ENCODE measurements at regions not wholly inside any gene's neighbourhood (a gene's known extent, or its start where the extent isn't known, plus 50 kb on each side); places are given as distances from the start of the nearest gene placed in this dataset.
"Not testable (repeated sequence)": the region's sequence is repeated elsewhere in the genome, so short reads cannot be mapped to it uniquely, and the experiment has no call there.

GRCh38 chr5:82511134-82511533 is 233.0 kb upstream of the RPS23 start:
- H3K9me3 ChIP-seq (ENCODE audit: control insufficient read depth, insufficient read depth, low read depth, low read length), result no peaks in the 10 kb centered on the region
- DNase-seq (ENCODE audit: low read depth, low spot score) (no peak), ATAC-seq (no peak)
- TF ChIP-seq TCF7L2 (IDR thresholded peaks at IDR 0.05; ENCODE audit: low read depth, low read length) (no peak), CTCF (IDR thresholded peaks at IDR 0.05) (no peak), SIN3A (IDR thresholded peaks at IDR 0.05; ENCODE audit: borderline replicate concordance, insufficient read depth, low read depth, low read length) (no peak), POLR2AphosphoS5 (IDR thresholded peaks at IDR 0.05; ENCODE audit: low read depth, low read length) (no peak)
- TF ChIP-seq, protein P1, sequence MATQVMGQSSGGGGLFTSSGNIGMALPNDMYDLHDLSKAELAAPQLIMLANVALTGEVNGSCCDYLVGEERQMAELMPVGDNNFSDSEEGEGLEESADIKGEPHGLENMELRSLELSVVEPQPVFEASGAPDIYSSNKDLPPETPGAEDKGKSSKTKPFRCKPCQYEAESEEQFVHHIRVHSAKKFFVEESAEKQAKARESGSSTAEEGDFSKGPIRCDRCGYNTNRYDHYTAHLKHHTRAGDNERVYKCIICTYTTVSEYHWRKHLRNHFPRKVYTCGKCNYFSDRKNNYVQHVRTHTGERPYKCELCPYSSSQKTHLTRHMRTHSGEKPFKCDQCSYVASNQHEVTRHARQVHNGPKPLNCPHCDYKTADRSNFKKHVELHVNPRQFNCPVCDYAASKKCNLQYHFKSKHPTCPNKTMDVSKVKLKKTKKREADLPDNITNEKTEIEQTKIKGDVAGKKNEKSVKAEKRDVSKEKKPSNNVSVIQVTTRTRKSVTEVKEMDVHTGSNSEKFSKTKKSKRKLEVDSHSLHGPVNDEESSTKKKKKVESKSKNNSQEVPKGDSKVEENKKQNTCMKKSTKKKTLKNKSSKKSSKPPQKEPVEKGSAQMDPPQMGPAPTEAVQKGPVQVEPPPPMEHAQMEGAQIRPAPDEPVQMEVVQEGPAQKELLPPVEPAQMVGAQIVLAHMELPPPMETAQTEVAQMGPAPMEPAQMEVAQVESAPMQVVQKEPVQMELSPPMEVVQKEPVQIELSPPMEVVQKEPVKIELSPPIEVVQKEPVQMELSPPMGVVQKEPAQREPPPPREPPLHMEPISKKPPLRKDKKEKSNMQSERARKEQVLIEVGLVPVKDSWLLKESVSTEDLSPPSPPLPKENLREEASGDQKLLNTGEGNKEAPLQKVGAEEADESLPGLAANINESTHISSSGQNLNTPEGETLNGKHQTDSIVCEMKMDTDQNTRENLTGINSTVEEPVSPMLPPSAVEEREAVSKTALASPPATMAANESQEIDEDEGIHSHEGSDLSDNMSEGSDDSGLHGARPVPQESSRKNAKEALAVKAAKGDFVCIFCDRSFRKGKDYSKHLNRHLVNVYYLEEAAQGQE (IDR thresholded peaks at IDR 0.05; ENCODE audit: insufficient read depth in 1 of 2, low read depth in 2 of 2, low read length in 1 of 2), result no peak
- no TSS peak for BruUV-seq (replicated peaks)
- no peaks in the 10 kb centered on the region for H3K4me1 ChIP-seq (ENCODE audit: control insufficient read depth, insufficient read depth, low read length)
- in situ Hi-C loops (cut with HindIII; ENCODE audit: low pct_unique_long_range_greater_than_20kb, low sequenced_read_pairs), result no loop called here
- no peaks in the 10 kb centered on the region for H3K27me3 ChIP-seq (ENCODE audit: control insufficient read depth, insufficient read depth, low read length)
- H3K4me3 ChIP-seq (ENCODE audit: low read depth in 2 of 2, low read length in 2 of 2), result no peak overlapping the region
- H3K27ac ChIP-seq (ENCODE audit: low read length), result no peak overlapping the region
- no peaks in the 10 kb centered on the region for H3K36me3 ChIP-seq (ENCODE audit: control insufficient read depth, insufficient read depth, low read length)
- POLR2A ChIA-PET, result no interaction called here
- intact Hi-C loops (cut with micrococcal nuclease; ENCODE audit: unreplicated experiment), result no loop called here
- CTCF ChIA-PET, result no interaction called here

DNA sequence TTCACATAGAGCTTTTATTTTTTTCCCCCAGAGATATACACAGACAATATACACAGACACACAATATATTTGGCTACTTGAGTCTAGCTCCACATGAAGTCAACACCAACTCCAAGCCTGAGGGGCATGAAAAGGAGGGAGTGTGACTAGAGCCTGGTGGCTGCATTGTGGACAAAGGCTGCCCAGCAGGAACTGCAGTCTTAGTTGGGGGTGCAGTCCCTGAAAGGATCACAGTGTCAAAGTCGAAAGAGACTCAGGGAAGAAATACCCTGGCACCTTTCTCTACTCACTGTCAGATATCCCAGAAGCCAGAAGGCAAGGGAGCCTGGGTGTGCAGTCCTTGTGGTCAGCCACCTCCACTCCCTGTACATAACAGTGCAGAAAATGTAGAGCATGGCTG is 231.6 kb upstream of the RPS23 start:
- TF ChIP-seq SIN3A (IDR thresholded peaks at IDR 0.05; ENCODE audit: borderline replicate concordance, insufficient read depth, low read depth, low read length) (no peak), POLR2AphosphoS5 (IDR thresholded peaks at IDR 0.05; ENCODE audit: low read depth, low read length) (no peak), CTCF (IDR thresholded peaks at IDR 0.05) (no peak), TCF7L2 (IDR thresholded peaks at IDR 0.05; ENCODE audit: low read depth, low read length) (no peak)
- TF ChIP-seq, protein P1 (IDR thresholded peaks at IDR 0.05; ENCODE audit: insufficient read depth in 1 of 2, low read depth in 2 of 2, low read length in 1 of 2), result no peak
- ChIA-PET CTCF (no interaction called here), POLR2A (no interaction called here)
- no peaks in the 10 kb centered on the region for H3K27me3 ChIP-seq (ENCODE audit: control insufficient read depth, insufficient read depth, low read length)
- no peak for ATAC-seq
- no peaks in the 10 kb centered on the region for H3K9me3 ChIP-seq (ENCODE audit: control insufficient read depth, insufficient read depth, low read depth, low read length)
- H3K4me3 ChIP-seq (ENCODE audit: low read depth in 2 of 2, low read length in 2 of 2), result no peak overlapping the region
- intact Hi-C loops (cut with micrococcal nuclease; ENCODE audit: unreplicated experiment) (no loop called here), in situ Hi-C loops (cut with HindIII; ENCODE audit: low pct_unique_long_range_greater_than_20kb, low sequenced_read_pairs) (no loop called here)
- H3K27ac ChIP-seq (ENCODE audit: low read length), result no peak overlapping the region
- H3K4me1 ChIP-seq (ENCODE audit: control insufficient read depth, insufficient read depth, low read length), result no peaks in the 10 kb centered on the region
- no peak for DNase-seq (ENCODE audit: low read depth, low spot score)
- H3K36me3 ChIP-seq (ENCODE audit: control insufficient read depth, insufficient read depth, low read length), result no peaks in the 10 kb centered on the region
- BruUV-seq (replicated peaks), result no TSS peak

DNA sequence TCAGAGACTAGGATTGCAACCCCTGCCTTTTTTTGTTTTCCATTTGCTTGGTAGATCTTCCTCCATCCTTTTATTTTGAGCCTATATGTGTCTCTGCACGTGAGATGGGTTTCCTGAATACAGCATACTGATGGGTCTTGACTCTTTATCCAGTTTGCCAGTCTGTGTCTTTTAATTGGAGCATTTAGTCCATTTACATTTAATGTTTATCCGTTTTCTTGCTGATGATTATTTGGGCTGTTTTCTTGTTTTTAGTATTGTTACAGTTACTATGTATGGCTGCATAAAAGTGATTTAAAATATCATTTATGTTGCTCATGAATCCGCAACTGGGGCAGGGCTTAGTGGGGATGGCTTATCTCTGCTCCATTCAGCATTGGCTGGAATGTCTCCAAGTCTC is 228.2 kb upstream of the RPS23 start:
- BruUV-seq (replicated peaks); ATAC-seq; in situ Hi-C loops (cut with HindIII; ENCODE audit: low pct_unique_long_range_greater_than_20kb, low sequenced_read_pairs); H3K27me3 ChIP-seq (ENCODE audit: control insufficient read depth, insufficient read depth, low read length); DNase-seq (ENCODE audit: low read depth, low spot score); H3K27ac ChIP-seq (ENCODE audit: low read length); POLR2A ChIA-PET; H3K4me3 ChIP-seq (ENCODE audit: low read depth in 2 of 2, low read length in 2 of 2); intact Hi-C loops (cut with micrococcal nuclease; ENCODE audit: unreplicated experiment); H3K4me1 ChIP-seq (ENCODE audit: control insufficient read depth, insufficient read depth, low read length); H3K36me3 ChIP-seq (ENCODE audit: control insufficient read depth, insufficient read depth, low read length); H3K9me3 ChIP-seq (ENCODE audit: control insufficient read depth, insufficient read depth, low read depth, low read length); CTCF ChIA-PET: not testable (repeated sequence)
